ENCODE measurements at regions not wholly inside any gene's neighbourhood (a gene's known extent, or its start where the extent isn't known, plus 50 kb on each side); places are given as distances from the start of the nearest gene placed in this dataset.

- TF ChIP-seq POLR2A (IDR thresholded peaks at IDR 0.05; ENCODE audit: low read depth) (no peak), CTCF (IDR thresholded peaks at IDR 0.05) (no peak), EP300 (IDR thresholded peaks at IDR 0.05) (no peak), POLR2AphosphoS5 (IDR thresholded peaks at IDR 0.05) (no peak)
Measured at GRCh38 chr13:74251778-74252519, 117.7 kb upstream of the KLF12 start.
